GM12872 (cell line): ENCODE measurements at regions not wholly inside any gene's neighbourhood (a gene's known extent, or its start where the extent isn't known, plus 50 kb on each side); places are given as distances from the start of the nearest gene placed in this dataset.

Experiments
- TF ChIP-seq, protein P1 (sequence below): IDR thresholded peaks from 3 replicates; pipeline ENCODE4 v1.5.1; 2011; ENCODE audit warnings: low read depth, mild to moderate bottlenecking, low read length, moderate library complexity; ENCODE audit not compliant: insufficient read depth

DNA sequence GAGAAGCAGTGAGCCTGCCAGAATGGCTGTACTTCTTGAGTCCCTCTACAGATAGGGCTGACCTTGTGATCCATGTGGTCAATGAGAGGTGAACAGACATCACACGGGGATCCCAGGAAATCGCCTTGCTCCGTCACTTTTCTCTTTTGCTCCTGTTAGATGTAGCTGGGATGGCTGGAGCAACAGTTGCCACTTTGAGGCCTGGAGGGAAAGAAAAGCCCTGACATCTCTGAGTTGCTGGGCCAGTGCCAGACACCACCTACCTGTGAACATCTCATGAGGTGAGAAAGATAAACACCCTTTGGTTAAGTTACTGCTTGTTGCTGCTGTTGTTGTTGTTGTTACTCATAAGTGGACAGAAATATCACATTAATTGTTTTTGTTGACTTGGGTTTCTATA, 840.3 kb downstream of the TBC1D22A start:
- TF ChIP-seq, protein P1, sequence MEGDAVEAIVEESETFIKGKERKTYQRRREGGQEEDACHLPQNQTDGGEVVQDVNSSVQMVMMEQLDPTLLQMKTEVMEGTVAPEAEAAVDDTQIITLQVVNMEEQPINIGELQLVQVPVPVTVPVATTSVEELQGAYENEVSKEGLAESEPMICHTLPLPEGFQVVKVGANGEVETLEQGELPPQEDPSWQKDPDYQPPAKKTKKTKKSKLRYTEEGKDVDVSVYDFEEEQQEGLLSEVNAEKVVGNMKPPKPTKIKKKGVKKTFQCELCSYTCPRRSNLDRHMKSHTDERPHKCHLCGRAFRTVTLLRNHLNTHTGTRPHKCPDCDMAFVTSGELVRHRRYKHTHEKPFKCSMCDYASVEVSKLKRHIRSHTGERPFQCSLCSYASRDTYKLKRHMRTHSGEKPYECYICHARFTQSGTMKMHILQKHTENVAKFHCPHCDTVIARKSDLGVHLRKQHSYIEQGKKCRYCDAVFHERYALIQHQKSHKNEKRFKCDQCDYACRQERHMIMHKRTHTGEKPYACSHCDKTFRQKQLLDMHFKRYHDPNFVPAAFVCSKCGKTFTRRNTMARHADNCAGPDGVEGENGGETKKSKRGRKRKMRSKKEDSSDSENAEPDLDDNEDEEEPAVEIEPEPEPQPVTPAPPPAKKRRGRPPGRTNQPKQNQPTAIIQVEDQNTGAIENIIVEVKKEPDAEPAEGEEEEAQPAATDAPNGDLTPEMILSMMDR = no peak

DNA sequence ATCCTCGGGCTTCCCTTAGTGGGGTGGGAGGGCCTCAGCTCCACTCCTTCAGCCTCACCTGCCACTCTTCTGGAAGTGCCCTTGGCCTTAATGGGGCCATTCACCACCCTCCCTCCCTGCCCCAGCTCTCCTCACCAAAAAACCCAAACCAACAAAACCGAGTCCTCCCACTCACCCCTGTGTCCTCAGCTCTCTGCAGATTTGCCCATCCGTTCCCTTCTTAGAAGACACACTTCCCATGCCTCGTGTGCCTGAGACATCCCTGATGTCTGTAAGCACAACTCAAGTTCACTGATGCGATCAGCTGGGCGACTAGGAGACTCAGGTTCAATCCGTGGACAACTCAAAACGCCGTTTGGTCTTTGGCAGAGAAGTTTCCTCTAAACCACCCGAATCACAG, 839.2 kb downstream of the TBC1D22A start:
- TF ChIP-seq, protein P1 = no peak

DNA sequence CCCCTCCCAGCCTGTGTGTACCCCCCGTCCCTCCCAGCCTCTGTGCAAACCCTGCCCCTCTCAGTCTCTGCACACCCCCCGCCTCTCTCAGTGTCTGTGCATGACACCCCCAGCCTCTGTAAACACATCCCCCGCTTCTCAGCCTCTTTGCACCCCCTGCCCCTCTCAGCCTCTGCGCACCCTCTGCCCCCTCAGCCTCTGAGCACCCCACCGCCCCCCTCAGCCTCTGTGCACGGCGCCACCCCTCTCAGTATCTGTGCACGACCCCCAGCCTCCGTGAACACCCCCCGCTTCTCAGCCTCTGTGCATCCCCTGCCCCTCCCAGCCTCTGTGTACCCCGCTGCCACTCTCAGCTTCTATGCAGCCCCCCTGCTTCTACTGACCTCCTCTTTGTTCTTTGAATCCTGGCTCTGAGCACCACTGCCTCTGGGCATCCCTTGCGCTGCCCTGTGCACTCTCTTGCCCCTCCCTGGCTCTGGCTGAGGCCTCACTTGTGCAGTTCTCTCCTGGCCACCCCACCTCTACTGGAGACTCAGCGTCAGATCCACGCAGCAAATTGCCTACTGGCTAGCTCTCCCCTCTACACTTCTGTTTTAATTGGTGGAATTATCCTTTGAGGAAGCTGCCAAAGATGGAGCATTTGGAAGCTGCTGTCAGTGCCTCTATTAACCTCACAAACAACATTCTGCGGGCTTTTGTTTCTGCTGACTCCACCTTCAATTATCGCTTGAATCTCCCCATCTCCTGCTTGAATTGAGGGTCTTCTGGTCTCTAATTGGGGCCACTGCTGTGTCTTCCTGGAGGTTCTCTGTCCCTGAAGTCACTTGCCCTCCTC, 838.6 kb downstream of the TBC1D22A start:
- TF ChIP-seq, protein P1 = no peak

DNA sequence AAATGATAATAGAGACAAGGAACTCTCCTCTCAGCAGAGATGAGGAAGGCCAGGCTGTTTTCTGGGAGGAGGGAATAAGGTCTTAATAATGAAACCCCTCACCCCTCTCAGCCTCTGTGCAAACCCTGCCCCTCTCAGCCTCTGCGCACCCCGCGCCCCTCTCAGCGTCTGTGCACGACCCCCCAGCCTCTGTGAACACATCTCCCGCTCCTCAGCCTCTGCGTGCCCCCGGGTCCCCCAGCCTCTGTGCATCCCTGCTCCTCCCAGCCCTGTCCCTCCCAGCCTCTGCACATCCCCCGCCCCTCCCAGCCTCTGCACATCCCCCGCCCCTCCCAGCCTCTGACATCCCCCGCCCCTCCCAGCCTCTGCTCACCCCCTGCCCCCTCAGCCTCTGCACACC, 837.8 kb downstream of the TBC1D22A start:
- TF ChIP-seq, protein P1 = no peak

DNA sequence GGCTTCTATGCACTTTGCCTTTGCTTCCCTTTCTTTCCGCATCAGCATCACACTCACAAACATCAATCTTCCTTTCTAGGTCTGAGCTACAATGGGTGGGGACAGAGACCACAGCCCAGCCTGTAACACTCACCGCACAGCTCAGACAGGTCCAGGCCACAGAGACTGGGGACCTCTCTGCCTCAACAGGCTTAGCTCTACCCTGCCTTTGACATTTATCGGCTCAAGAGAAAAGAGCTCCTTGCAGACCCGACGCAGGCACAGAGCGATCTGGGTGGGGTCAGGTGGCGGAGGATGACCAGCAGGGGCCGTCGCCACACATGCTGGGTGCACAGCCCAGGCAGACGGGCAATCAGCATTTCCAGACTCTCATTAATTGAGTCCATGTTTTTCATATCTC, 837.3 kb downstream of the TBC1D22A start:
- TF ChIP-seq, protein P1 = no peak

DNA sequence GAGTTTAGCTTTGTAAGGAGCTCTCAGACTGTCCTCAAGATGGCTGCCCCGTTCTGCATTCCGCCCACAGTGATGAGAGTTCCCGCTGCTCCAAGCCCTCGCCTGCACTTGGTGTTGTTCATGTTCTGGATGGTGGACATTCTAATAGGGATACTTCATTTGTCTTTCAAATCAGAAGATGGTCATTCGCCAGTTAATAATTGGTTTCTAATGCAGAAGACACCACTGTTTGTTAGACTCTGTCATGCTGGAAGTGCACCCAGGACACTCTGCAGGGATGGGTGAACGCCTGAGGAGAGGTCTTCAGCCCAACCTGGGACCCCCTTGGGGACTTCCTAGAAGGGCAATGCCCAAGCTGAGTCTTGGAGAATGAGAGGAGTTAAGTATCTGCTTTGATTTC, 836.4 kb downstream of the TBC1D22A start:
- TF ChIP-seq, protein P1 = no peak

DNA sequence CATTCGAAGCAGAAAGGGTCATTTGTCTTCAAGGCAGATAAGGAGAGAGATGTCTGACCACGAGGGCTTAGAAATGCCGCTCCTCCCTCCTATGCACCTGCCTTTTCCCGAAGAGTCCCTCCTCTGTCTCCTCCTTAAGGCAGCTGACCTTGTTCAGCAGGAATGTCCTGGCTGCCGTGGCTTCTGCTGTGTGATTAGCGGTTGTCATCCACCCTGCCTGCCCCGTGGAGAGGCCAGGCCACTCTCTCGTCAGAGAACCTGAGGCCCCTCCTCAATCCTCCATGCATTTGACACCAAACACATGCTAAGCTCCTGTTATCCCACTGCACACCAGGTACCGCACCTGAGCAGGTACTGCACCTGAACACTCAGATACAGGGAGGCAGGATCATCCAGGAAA, 834.6 kb downstream of the TBC1D22A start:
- TF ChIP-seq, protein P1 = no peak
